Testis (tissue), 2 donors: ENCODE measurements at regions not wholly inside any gene's neighbourhood (a gene's known extent, or its start where the extent isn't known, plus 50 kb on each side); places are given as distances from the start of the nearest gene placed in this dataset.

Experiments used
- DNase-seq: peaks from one replicate; pipeline ENCODE4 v3.0.0-alpha.2; 2019
- H3K27ac ChIP-seq, 2 donors: fragments of 200-600 bp; sonication (generic); one replicate each; pipeline ENCODE4 v1.5.1; 2019
- H3K27me3 ChIP-seq: fragments of 200-600 bp; sonication (generic); one replicate; pipeline ENCODE4 v1.5.1; 2019
- H3K36me3 ChIP-seq: fragments of 200-600 bp; sonication (generic); one replicate; pipeline ENCODE4 v1.5.1; 2017; ENCODE audit warnings: low read depth; ENCODE audit errors: missing control alignments
- H3K4me1 ChIP-seq: fragments of 200-600 bp; sonication (generic); one replicate; pipeline ENCODE4 v1.5.1; 2019
- H3K4me3 ChIP-seq, 2 donors: fragments of 200-600 bp; sonication (generic); one replicate each; pipeline ENCODE4 v1.5.1; 2017 to 2019
- H3K9me3 ChIP-seq: fragments of 200-600 bp; sonication (generic); one replicate; pipeline ENCODE4 v1.5.1; 2017
- CTCF ChIP-seq, 3 experiments: fragments of 450-650 bp in 2 of 3; fragments of 200-600 bp in 1 of 3; sonication (generic) in 1 of 3; IDR thresholded peaks; one replicate each; pipeline ENCODE4 v1.5.1; 2016 to 2019; ENCODE audit warnings: antibody characterized with exemption in 3 of 3, mild to moderate bottlenecking in 2 of 3, moderate library complexity in 1 of 3
- POLR2A ChIP-seq: fragments of 450-650 bp; IDR thresholded peaks from one replicate; pipeline ENCODE4 v1.6.1; 2017; ENCODE audit warnings: antibody characterized with exemption, mild to moderate bottlenecking, moderate library complexity
- WGBS, 2 donors: methylation state at CpG; one replicate each; pipeline ENCODE4 v1.1.5; 2018; 5-methylcytosine and 5-hydroxymethylcytosine counted together
- intact Hi-C: fragments of 100-400 bp; cut with DNase I; formaldehyde crosslinking; loops from one replicate; pipeline ENCODE4 v1.15.1; 2023; ENCODE audit warnings: low total_unique reads

DNA sequence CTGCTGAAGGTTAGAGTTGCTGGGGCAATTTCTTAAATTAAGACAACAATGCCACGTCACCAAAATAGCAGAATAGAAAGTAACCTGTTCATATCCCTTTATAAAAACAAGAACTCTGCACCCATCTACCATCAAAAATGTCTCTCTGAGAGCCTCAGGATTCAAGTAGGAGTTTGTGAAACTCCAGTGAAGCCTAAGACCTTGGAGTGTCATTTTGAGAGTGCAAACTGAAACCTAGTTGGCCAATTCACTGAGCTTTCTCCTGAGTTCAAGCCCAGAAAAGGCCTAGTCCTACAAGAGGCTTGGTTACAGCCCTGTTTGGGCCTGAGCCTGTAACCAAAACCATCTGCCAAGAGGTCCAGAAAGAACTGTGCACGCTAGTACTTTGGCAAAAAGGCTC, 335.1 kb downstream of the EFHB start:
- intact Hi-C loops = no loop called here
- no peaks in the 10 kb centered on the region for H3K27me3 ChIP-seq
- no peaks in the 10 kb centered on the region for H3K9me3 ChIP-seq
- TF ChIP-seq POLR2A (no peak), CTCF (IDR thresholded peaks at IDR 0.05) (no peak)
- no peak overlapping the region for H3K27ac ChIP-seq
- no peaks in the 10 kb centered on the region for H3K4me1 ChIP-seq
- WGBS, 2 donors = 42 to 63% methylated on average over 2 of the region's 2 CpGs
- H3K36me3 ChIP-seq = no peaks in the 10 kb centered on the region
- no peak overlapping the region for H3K4me3 ChIP-seq
- no peak for DNase-seq

GRCh38 chr3:19596408-19596807, 337.6 kb downstream of the EFHB start:
- intact Hi-C loops = no loop called here
- no peaks in the 10 kb centered on the region for H3K27me3 ChIP-seq
- no peak overlapping the region for H3K4me3 ChIP-seq
- no peaks in the 10 kb centered on the region for H3K4me1 ChIP-seq
- H3K36me3 ChIP-seq = no peaks in the 10 kb centered on the region
- TF ChIP-seq POLR2A (no peak), CTCF (IDR thresholded peaks at IDR 0.05) (no peak)
- no peaks in the 10 kb centered on the region for H3K9me3 ChIP-seq
- DNase-seq = no peak
- H3K27ac ChIP-seq = no peak overlapping the region
- 97 to 100% methylated on average over 1 of the region's 1 CpG for WGBS, 2 donors

DNA sequence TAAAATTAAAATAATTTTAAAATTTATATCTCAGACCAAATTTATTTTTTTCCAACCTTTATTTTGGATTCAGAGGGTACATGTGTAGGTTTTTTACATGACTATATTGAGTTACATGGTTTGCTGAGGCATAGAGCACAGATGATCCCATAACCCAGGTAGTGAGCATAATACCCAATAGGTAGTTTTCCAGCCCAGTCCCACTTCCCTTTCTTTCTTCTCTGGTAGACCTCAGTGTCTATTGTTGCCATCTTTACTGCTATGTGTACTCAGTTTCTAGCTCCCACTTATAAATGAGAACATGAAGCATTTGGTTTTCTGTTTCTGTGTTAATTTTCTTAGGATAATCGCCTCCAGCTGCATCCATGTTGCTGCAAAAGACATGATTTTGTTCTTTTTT, 338.1 kb downstream of the EFHB start:
- H3K9me3 ChIP-seq = no peaks in the 10 kb centered on the region
- H3K4me1 ChIP-seq = no peaks in the 10 kb centered on the region
- no peaks in the 10 kb centered on the region for H3K36me3 ChIP-seq
- DNase-seq = no peak
- intact Hi-C loops = no loop called here
- no peak overlapping the region for H3K4me3 ChIP-seq
- no peak overlapping the region for H3K27ac ChIP-seq
- no peak for TF ChIP-seq POLR2A
- H3K27me3 ChIP-seq = no peaks in the 10 kb centered on the region
- 75 to 76% methylated on average over 1 of the region's 1 CpG for WGBS, 2 donors
